PC-3 (cell line): ENCODE measurements at regions not wholly inside any gene's neighbourhood (a gene's known extent, or its start where the extent isn't known, plus 50 kb on each side); places are given as distances from the start of the nearest gene placed in this dataset.

Source experiments
- CTCF ChIP-seq: fragments of 300-600 bp; sonication (generic); conservative IDR thresholded peaks from 2 replicates; pipeline ENCODE4 v1.5.1; 2017; ENCODE audit warnings: antibody characterized with exemption, low read depth, mild to moderate bottlenecking, low read length
- EZH2 ChIP-seq: fragments of 300-600 bp; sonication (generic); IDR thresholded peaks from one replicate; pipeline ENCODE4 v1.6.1; 2017; ENCODE audit warnings: antibody characterized with exemption, mild to moderate bottlenecking, low read length; ENCODE audit not compliant: unreplicated experiment
- EZH2phosphoT487 ChIP-seq: fragments of 300-600 bp; sonication (generic); IDR thresholded peaks from 2 replicates; pipeline ENCODE4 v1.6.1; 2018; ENCODE audit warnings: mild to moderate bottlenecking, antibody characterized with exemption, low read length, borderline replicate concordance

- TF ChIP-seq CTCF (no peak), EZH2 (no peak), EZH2phosphoT487 (no peak)
Observed at GRCh38 chr9:26034786-26035185, 356.5 kb upstream of the TUSC1 start.
